ENCODE measurements at regions not wholly inside any gene's neighbourhood (a gene's known extent, or its start where the extent isn't known, plus 50 kb on each side); places are given as distances from the start of the nearest gene placed in this dataset.

DNA sequence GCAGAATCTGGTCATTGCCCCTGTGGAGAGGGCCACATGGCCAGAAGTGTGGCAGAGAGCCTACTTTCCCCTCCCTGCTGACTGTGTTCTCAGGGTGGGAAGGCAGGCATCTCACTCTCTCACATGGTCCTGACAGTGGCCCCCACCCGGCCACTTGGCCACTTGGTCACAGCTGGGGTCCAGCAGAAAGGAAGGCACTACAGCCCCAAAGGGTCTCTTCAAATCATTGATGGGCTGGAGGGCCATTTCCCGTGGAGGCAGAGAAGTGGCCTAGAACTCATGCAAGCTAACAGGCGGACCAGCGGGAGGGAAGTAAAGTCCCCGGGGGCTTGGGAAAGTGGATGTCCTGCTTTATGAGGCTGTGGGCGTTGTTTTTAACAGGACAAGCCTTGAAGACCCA is 125.3 kb downstream of the EMX2 start:
- TF ChIP-seq, protein P1, sequence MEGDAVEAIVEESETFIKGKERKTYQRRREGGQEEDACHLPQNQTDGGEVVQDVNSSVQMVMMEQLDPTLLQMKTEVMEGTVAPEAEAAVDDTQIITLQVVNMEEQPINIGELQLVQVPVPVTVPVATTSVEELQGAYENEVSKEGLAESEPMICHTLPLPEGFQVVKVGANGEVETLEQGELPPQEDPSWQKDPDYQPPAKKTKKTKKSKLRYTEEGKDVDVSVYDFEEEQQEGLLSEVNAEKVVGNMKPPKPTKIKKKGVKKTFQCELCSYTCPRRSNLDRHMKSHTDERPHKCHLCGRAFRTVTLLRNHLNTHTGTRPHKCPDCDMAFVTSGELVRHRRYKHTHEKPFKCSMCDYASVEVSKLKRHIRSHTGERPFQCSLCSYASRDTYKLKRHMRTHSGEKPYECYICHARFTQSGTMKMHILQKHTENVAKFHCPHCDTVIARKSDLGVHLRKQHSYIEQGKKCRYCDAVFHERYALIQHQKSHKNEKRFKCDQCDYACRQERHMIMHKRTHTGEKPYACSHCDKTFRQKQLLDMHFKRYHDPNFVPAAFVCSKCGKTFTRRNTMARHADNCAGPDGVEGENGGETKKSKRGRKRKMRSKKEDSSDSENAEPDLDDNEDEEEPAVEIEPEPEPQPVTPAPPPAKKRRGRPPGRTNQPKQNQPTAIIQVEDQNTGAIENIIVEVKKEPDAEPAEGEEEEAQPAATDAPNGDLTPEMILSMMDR (IDR thresholded peaks at IDR 0.05) = no peak
- TF ChIP-seq POLR2A (IDR thresholded peaks at IDR 0.05) = no peak
